ENCODE measurements at regions not wholly inside any gene's neighbourhood (a gene's known extent, or its start where the extent isn't known, plus 50 kb on each side); places are given as distances from the start of the nearest gene placed in this dataset.

DNA sequence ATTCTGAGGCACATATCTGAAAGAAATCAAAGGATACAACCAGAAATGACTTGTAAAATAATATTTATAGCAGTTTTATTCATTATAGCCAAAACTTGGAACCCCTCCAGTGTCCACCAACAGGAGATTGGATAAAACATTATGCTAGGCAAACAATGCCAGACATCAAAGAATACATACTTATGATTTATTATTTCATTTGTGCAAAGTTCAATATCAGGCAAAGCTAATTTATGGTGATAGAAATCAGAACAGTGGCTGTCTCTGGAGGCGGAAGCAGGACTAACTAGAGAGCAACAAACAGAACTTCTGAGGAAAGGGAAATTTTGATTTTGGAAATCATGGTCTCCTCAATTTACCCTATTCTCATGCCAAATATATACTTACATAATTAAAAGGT is 193.1 kb downstream of the ICE1 start:
- TF ChIP-seq, protein P1, sequence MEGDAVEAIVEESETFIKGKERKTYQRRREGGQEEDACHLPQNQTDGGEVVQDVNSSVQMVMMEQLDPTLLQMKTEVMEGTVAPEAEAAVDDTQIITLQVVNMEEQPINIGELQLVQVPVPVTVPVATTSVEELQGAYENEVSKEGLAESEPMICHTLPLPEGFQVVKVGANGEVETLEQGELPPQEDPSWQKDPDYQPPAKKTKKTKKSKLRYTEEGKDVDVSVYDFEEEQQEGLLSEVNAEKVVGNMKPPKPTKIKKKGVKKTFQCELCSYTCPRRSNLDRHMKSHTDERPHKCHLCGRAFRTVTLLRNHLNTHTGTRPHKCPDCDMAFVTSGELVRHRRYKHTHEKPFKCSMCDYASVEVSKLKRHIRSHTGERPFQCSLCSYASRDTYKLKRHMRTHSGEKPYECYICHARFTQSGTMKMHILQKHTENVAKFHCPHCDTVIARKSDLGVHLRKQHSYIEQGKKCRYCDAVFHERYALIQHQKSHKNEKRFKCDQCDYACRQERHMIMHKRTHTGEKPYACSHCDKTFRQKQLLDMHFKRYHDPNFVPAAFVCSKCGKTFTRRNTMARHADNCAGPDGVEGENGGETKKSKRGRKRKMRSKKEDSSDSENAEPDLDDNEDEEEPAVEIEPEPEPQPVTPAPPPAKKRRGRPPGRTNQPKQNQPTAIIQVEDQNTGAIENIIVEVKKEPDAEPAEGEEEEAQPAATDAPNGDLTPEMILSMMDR (IDR thresholded peaks at IDR 0.05; ENCODE audit: low read depth, low read length, poor library complexity, severe bottlenecking): no peak
- TF ChIP-seq EZH2phosphoT487 (IDR thresholded peaks at IDR 0.05; ENCODE audit: borderline replicate concordance, low read length): no peak

Data from DOHH2 (cell line).